Upper lobe of left lung (tissue), 4 donors: ENCODE measurements at regions not wholly inside any gene's neighbourhood (a gene's known extent, or its start where the extent isn't known, plus 50 kb on each side); places are given as distances from the start of the nearest gene placed in this dataset.

Experiments used
- CTCF ChIP-seq, 6 experiments: fragments of 450-650 bp in 4 of 6; fragments of 200-600 bp in 2 of 6; sonication (generic) in 2 of 6; IDR thresholded peaks; one replicate each; pipeline ENCODE4 v1.5.1; 2016 to 2019; ENCODE audit warnings: antibody characterized with exemption in 6 of 6
- POLR2A ChIP-seq, 4 donors: fragments of 450-650 bp; IDR thresholded peaks; one replicate each; pipeline ENCODE4 v1.5.1; 2016 to 2017; ENCODE audit warnings: antibody characterized with exemption in 4 of 4, mild to moderate bottlenecking in 2 of 4
- POLR2AphosphoS5 ChIP-seq, 2 donors: sonication (generic); formaldehyde crosslinking; IDR thresholded peaks; one replicate each; pipeline ENCODE4 v1.5.1; 2017; ENCODE audit warnings: antibody characterized with exemption in 2 of 2

GRCh38 chr10:23813687-23814086 lies 374.8 kb downstream of the OTUD1 start:
- TF ChIP-seq CTCF (IDR thresholded peaks at IDR 0.05), result no peak
- TF ChIP-seq POLR2AphosphoS5 (IDR thresholded peaks at IDR 0.05), result no peak
- TF ChIP-seq POLR2A (IDR thresholded peaks at IDR 0.05), result no peak
